Hematopoietic multipotent progenitor cell treated with erythropoietin and hydrocortisone succinate and interleukin-3 and kit ligand, for 4 days (in vitro differentiated cells): ENCODE measurements at regions not wholly inside any gene's neighbourhood (a gene's known extent, or its start where the extent isn't known, plus 50 kb on each side); places are given as distances from the start of the nearest gene placed in this dataset.
A peak's percentile ranks its signal among the peaks of the same experiment; 100 is the strongest.

ENCODE experiments used
- DNase-seq: peaks from one replicate; pipeline ENCODE4 v3.0.0-alpha.2; 2015

DNA sequence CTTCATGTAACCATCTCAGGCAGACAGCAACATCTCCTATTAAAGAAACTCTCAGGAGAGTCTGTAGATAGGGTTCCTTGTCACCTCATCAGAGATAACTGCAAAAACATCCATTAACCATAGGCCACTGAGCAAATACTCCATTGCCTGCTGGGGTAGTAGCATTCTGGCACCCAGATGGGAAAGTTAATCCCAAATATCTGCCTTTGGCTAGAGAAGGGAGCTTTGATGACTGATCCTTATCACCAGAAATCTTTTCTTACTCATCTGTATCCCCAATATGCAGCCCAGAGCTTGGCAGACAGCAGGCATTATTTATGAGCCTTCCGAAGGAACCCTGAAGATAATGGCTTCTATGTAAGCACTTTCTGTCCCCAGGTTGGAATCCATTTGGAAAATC is 173.1 kb downstream of the MFSD1 start:
- no peak for DNase-seq

DNA sequence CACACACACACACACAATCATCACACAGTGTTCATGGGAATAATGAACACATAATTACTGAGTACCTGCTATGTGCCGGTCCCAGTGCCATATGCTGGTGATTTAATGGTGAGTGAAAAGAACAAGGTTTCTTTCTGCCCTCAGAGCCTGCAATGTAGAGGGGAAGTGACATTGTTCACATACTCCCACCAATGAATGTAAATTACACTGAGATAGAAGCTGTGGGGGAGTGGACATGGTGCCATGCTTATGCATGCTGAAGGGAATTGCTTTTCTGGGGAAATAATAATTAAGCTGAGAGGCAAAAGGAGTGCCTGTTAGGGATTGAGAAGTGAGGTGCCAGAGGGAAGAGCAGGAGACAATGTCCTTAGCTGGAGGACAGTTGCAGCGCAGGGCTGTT is 175.1 kb downstream of the MFSD1 start:
- DNase-seq, result no peak

DNA sequence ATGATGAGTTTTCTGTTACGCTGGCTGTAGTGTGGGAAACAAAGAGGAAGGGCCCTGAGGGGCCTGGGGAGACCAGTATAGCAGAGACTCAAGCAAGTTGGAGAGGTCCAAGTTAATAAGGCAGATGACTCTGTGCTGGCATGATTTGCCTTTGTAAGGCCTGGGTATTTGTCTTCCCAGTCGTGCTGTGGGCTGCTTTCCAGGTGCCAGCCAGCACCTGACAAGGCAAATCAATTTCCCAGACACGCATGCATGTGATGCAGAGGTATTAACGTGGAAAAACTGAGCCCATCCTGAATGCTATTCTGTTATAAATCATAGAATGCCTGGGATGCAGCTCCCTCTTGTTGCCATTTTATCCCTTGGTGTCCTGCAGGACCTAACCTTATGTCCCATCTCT is 175.6 kb downstream of the MFSD1 start:
- DNase-seq, result no peak

DNA sequence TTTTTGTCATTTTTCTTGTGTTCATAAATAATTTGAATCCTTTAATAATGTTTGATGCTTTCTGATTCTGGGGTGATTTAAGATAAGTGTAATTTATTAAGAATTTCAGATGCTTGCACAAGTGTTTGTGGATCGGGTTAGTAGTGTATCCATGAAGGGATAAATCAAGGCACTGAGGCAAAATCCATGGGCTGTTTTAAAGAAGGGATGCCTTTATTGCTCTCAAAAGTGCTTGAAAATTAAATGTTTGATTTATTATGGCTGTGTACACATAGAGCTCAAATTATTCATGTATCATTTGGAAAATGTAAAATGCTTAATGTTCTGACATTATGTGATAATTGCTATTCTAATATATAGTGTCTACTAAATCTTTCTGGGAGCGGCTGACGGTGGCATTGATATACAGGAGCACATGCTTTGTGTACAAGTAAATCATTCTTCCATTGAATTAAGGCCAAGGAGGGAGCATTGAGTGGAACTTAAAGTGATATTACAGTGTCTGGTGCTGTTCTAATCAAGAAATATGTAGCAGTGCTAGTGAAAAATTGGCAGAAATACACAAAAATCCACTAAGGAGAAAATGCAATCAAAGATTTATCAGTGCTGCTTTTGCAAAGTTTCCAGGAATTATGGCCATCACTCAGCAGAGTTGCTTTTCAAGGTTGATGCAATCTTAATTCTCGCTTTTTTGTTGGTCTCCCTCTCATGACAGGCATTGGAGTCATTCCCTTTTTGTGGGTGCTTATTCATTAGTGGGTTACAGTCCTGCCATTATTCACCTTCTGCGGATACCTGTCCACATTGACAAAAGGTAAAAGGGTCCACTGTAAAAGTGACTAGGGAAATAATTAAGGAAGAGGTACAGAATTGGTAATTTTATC is 181.6 kb downstream of the MFSD1 start:
- DNase-seq, result no peak

DNA sequence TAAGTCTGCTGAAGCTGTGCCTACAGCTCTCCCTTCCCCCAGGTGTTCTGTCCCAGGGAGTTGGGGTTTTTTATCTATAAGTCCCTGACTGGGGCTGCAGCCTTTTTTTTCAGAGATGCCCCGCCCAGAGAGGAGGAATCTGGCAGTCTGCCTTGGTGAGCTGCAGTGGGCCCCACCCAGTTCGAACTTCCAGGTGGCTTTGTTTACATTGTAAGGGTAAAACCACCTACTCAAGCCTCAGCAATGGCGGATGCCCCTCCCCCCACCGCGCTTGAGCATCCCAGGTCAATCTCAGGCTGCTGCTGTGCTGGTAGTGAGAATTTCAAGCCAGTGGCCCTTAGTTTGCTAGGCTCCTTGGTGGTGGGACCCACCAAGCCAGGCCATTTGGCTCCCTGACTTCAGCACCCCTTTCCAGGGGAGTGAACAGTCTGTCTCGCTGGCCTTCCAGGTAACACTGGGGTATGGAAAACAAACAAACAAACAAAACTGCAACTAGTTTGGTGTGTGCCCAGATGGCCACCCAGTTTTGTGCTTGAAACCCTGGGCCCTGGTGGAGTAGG is 189.4 kb downstream of the MFSD1 start:
- peak; percentile 20 for DNase-seq

DNA sequence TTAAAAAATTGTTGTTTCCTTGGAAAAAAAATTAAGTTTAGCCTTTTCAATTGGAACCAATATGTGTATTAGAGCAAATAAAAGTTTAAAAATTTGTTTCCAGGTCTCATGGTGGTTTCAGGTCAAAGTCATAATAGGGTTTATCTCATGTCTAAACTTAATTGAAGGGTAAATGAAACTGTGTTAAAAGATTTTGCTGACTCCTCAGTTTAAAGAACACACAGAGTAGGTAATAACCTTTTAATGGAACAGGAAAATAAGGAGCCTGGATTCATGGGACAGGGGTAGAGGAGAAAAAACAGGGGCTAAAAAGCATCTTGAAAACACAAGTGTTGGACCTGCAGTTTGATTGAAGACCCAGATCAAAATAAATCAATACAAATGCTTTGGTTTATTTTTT is 190.6 kb downstream of the MFSD1 start:
- no peak for DNase-seq

DNA sequence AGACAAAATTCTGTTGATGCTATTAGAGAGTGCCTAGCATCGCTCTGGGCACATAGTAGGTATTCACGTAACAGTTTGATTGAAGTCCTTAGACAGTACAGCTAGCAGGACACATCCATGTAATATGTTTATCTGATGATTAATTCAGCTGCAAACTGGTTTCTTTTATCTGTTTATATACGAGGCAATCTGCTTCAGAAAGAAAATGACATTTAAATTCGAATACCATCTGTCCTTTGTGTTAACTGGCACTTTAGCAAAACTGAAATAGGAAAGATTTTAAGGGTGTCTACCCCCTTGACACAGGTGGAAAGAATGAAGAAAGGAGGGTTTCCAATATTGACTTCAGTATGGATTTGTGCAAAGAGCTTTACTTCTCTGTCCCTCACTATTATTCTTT is 192.5 kb downstream of the MFSD1 start:
- no peak for DNase-seq

DNA sequence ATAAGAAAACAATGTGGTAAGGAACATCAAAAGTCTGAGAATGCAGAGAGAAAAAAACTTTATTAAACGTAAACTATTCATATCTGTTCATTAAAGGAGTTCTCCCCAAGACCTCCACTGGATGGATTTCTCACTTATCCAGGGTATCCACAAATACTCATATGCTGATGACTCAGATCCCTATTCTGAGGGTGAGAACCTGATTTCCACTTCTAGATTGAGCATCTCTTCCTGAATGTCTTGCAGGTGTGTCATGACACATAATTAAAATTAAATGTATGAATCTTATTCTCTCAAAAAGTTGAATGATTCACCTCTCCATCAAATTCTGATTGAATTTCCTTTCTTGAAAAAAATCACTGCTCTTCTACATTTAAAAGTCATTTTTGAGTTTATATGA is 199.9 kb downstream of the MFSD1 start:
- no peak for DNase-seq

DNA sequence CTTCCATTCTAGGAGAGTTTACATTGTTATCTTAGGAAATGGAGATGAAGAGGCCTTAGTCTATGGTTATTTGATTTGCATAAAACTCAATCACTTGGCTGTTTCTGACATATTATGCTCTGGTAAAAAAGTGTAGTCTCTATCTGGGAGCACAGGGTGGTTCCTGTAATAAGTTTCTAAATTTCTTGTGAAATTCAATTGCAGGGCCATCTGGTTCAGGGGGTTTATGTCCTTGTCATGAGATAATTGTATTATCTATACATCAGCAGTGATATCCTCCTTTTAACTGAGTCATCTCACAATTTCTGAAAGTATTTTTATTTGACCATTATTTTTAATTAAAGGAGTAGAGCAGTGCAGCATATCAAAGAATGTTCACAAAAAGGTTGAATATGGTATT is 203.3 kb downstream of the MFSD1 start:
- DNase-seq, result no peak

DNA sequence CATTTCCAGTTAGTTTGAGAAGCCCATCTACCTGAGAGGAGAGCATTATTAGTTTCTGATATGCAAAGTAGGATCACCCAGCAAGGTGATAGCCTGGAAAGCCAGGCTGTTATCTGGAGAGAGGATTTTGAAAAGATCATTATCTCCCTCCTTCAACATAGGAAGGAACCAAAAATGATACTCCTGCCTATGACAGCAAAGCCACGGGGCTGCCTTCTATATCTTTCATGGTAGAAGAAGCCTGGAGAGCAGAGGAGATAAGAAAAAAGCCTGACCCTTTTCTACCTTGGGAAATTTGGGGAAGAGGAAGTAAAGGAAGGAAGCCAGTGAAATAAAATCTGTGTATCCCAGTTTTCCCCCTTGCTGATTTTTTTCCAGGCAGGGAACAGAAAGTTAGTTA is 205.5 kb downstream of the MFSD1 start:
- no peak for DNase-seq

DNA sequence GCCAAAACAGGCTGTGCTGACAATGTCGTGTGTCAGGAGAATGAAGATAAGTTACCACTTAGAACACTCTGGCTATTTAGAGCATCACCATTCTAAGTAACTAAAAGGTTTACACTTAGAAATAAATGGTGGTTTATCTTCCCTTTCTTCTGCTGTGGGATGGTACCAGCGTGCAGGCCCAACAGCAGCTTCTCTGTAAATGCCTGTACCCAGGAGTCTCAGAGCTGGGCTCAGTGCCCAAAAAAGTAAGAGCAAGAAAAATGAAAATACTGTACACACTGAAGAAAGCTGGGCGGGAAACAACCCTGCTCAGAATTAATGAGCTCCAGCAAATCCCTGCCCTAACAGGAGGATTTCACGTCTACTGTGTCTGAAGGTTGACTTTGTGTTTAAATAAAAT is 206.5 kb downstream of the MFSD1 start:
- no peak for DNase-seq

DNA sequence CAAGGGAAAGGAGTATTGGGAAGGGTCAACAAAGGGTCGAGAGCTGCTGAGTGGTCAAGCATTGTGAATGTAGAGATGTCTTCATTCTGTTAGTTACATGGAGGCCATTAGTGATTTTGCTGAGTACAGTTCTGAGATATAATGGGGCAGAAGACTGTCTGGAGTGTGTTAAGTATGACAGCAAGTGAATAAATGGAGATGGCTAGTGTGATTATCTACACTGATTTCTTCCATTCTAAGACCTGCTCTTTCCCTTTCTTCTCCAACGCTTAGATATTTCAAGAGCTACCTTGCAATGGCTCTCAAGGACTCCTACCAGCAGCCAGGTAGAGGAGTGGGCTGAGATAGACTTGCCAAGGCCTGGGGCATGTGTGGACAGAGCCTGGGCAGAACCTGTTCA is 216.5 kb downstream of the MFSD1 start:
- DNase-seq, result no peak

DNA sequence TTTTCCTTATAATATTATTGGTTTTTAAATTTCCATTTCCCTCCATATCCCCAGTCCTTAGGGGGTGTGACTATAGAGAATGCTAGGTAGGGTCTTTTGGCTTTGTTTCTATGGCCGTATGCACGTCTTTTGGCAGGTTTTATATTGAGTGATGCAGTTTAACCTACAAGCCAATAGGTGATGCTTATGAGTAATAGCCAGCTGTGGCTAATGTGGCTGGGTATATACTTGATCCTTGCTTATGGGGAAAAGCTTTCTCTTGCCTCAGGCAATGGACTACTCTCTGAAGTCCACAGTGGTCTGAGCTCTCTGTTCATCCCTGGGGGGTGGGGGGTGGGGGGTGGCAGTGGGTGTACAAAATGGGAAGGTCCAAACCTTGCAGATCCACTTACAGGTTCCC is 223.9 kb downstream of the MFSD1 start:
- no peak for DNase-seq

DNA sequence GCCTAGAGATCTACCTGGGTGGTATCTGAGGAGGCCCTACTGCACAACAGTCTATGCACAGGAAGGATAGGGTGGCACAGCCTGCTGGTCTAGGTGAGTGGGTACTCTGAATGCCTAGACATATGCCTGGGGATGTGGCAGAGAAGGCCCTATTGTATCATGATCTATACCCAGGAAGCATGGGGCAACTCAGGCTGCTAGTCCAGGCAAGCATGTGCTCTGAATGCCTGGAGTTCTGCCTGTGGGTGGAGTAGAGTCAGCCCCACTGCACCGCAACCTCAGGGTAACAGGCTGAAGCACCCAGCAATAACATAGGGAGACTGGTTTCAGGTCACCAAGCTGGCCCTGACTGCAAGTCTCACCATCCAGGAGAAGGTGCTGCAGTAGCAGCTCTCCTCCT is 224.7 kb downstream of the MFSD1 start:
- DNase-seq, result no peak

DNA sequence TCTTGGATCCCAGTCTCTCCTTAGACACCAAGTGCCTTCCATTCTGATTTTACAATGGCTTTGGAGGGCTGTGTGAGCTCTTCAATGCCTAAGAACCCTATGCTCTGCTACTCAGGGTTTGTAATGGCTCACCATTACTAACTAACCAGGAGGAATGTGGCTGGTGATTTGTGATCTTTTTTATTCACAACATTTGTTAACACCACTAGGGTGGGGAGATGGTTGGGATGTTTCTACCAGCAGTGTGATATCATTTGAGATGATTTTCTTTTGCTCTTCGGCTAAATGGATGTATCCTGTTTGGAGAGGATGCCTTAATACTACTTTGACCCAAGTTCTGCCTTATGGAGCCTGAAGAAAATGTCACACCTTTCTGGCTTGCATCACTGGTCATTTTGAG is 226.9 kb downstream of the MFSD1 start:
- DNase-seq, result no peak

DNA sequence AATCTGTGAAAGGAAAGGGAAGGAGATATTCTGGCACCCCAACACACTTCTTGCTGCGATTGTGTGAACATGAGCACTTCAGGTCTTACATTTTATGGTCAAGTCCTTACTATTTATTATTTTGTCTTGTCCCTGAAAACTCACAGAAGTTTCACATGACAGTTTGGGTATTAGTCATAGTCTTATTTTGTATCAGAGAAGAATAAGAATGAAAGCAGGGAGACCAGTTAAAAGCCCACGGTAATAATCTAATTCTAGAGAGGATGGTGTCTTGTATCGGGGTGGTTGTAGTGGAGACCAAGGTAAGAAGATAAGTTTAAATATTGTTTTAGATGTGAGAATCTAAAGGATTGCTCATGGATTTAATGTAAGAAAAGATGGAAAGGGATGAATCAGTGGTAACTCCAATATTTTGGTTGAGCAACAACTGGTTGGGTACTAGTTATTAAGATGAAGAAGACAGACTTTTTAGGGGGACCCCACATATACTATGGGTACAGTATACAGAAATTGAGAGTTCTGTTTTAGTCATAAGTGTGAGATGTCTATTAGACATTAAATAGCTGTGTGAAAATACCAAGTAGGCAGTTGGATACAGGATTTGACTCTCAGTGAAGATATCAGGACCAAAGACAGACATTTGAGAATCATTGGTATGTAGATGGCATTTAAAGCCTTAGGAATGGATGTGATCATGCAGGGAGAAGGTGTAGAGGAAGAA is 227.6 kb downstream of the MFSD1 start:
- DNase-seq, result no peak

DNA sequence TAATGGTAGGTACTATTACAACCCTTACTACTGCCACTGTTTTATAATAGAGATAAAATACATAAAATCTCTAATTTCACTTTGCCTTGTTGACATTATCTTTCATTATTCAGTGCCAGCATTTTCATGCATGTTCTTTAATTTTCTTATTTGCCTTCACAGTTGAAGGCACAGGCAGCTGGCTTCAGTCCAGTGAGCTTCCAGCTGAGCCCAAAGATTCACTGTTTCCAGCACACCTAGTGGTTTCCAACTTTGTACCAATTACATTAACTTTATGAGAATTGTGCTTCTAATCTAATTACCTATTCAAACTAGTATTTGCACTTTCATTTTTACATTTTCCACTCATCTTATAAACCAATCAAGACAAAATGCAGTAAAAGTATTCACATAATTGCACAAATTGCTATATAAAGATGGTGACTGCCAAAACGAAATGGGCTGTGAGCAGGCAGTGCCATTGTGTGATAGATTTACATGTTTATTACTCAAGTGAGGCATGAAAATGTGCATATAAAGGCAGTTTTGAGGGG is 228.3 kb downstream of the MFSD1 start:
- DNase-seq, result no peak

DNA sequence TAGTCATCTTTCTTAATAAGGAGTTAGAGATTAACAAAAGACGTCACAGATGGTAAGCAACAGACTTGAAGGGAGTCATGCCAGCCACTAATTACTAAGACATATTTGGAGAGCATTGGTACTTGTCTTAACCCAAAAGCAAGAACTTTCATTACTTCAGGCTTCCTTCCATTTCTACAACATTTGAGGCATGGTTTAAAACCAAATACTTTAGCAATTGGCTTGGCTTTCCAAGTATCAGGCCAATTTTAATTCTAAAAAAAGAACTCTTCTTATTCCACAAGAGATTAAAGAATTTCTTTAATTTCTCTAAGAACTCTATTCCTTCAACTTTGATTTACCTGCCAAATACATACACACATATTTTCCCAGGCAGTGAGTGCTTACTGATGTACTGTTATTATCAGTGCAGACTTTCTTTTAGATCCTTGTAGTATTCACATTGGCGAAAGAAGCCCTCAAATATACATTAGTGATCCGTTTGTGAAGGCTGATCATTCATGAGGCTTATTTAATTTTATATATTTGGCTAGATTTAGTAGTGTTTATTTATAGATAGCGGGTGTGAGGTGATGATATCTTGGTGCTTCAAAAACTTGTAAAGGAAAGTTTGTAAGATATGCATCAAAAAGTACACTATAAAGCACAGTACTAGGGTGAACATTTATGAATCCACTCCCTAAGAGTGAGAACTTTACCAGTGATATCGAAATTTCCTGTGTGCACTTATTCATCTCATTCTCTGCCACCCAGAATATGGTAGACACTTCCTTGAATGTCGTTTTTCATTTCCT is 229.2 kb downstream of the MFSD1 start:
- DNase-seq, result no peak

DNA sequence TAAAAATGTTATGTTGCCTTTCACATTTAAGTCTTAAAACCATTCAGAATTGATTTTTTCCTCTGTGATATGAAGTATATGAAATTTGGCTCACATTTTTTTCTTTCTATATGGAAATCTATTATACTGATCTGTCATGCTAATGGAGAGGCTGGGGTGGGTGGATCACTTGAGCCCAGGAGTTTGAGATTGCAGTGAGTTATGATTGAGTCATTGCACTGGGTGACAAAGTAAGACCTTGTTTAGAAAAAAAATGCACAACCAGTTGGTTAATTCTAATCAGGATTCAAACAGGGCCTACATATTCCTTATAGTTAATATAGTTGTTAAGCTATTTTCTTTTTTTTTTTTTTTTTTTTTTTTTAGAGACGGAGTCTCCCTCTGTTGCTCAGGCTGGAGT is 230.5 kb downstream of the MFSD1 start:
- DNase-seq, result no peak

DNA sequence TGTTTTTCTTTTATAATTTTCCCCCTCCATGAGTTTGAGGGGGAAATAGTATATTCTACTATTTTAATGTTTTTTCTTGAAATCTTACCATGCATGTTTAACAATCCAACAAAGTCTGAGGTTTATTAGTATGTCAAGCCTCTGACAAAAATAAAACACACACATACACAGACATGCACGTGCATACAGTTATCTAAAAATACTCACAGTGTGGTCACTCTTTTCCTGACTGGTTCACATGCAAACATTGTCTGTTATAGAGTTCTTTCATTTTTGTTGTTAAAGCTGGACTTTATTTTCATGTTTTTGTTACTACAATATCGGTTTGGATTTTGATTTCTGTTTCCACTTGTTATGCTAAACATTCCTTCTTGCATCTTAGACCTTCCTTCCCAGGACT is 236.6 kb downstream of the MFSD1 start:
- DNase-seq, result no peak

DNA sequence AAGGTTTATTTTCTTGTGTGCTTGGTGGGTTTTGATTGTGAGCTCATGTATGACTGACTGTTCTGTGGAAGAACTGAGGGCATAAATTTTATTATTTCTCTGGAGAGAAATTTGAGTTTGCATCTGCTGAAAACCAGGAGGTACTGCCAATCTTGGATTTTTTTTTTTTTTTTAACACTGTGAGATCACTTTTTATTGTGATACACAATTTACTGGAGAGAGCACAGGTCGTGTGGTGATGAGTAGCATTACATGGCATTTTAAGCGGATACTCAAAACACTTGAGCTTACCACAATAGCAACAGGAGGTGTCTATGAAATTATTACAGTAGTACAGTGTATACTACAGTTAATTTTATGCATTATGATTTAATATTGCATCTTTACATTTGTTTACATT is 237.4 kb downstream of the MFSD1 start:
- no peak for DNase-seq

DNA sequence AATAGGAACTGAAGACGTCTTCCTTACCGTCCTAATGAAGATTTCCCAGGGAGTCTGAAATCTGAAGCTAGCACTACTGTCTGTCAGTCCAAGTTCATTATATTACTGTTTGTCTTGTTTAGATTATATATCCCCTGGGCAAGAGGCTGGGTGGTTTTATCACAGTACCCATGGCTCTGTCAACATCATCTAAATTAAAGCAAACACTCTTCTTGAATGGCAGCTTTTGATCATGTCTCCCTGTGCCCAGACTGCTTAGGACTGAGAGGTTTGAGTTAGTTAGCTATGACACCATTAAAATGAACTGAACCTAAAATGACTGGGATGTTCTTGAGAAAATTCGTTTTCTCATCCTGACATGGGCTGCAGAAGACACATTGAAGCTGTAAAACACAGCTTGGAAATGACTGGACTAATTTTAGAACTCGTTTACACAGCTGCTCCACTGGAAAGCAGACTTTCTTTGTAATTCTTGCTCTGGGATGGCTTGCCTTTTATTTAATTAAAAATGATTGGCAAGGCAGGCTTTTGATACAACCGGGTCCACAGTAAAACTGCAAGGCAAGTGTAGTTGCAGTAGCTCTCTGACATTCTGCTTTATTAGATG is 243.5 kb downstream of the MFSD1 start:
- DNase-seq, result no peak

DNA sequence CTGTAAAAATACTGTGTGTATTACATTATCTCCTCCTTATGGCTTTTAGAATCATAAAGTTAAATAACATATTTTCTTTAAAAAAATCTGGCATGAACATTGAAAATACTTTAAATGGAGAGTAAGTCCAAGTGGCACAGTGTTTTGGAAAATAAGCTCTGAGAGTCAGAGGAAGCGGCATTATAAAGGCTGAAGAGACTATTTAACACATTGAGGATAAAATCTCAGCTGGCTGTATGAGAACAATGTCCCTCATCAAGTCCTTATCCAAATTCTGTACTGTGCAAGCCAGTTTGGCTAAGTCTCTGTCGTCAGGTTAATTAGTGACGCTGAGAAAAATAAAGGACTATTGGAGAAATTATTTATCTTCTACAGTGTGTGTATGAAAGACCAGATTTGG is 245.5 kb downstream of the MFSD1 start:
- DNase-seq, result no peak
